Liver (tissue), 8 donors: ENCODE measurements at regions not wholly inside any gene's neighbourhood (a gene's known extent, or its start where the extent isn't known, plus 50 kb on each side); places are given as distances from the start of the nearest gene placed in this dataset.

Experiments used
- DNase-seq: peaks from one replicate; pipeline ENCODE4 v3.0.0-alpha.2; 2017; ENCODE audit warnings: low spot score
- H3K27ac ChIP-seq, 2 donors: one replicate each; pipeline ENCODE4 v1.7.0; 2013; ENCODE audit warnings: inconsistent platforms in 2 of 2, low read length in 2 of 2, control low read depth in 1 of 2, low read depth in 1 of 2, mild to moderate bottlenecking in 1 of 2
- H3K27me3 ChIP-seq, 4 donors: one replicate each; pipeline versions ENCODE4 v1.6.1 to v1.7.0; 2013; ENCODE audit warnings: low read length in 3 of 4, inconsistent platforms in 1 of 4, mild to moderate bottlenecking in 1 of 4, moderate library complexity in 1 of 4; ENCODE audit not compliant: control insufficient read depth in 4 of 4, insufficient read depth in 4 of 4
- H3K36me3 ChIP-seq, 4 donors: one replicate each; pipeline versions ENCODE4 v1.6.1 to v1.7.0; 2013; ENCODE audit warnings: low read length in 3 of 4, mild to moderate bottlenecking in 3 of 4, low read depth in 1 of 4, moderate library complexity in 1 of 4; ENCODE audit not compliant: control insufficient read depth in 4 of 4, insufficient read depth in 3 of 4
- H3K4me1 ChIP-seq, 4 donors: one replicate each; pipeline versions ENCODE4 v1.6.1 to v1.7.0; 2013; ENCODE audit warnings: low read length in 3 of 4, mild to moderate bottlenecking in 3 of 4, moderate library complexity in 1 of 4; ENCODE audit not compliant: control insufficient read depth in 4 of 4, insufficient read depth in 4 of 4
- H3K4me3 ChIP-seq, 3 donors: one replicate each; pipeline versions ENCODE4 v1.6.1 to v1.7.0; 2013; ENCODE audit warnings: low read length in 3 of 3, control low read depth in 1 of 3, low read depth in 1 of 3, mild to moderate bottlenecking in 1 of 3
- H3K9ac ChIP-seq, 2 donors: one replicate each; pipeline ENCODE4 v1.7.0; 2013; ENCODE audit warnings: low read length in 2 of 2, mild to moderate bottlenecking in 2 of 2, moderate library complexity in 2 of 2, control low read depth in 1 of 2, low read depth in 1 of 2
- H3K9me3 ChIP-seq, 4 donors: one replicate each; pipeline versions ENCODE4 v1.6.1 to v1.7.0; 2013; ENCODE audit warnings: low read length in 3 of 4; ENCODE audit not compliant: control insufficient read depth in 4 of 4
- EGR1 ChIP-seq, 2 donors: IDR thresholded peaks; 2 replicates each; pipeline ENCODE4 v1.6.1; 2016 to 2018; ENCODE audit warnings: antibody characterized with exemption in 2 of 2, low read depth in 2 of 2
- GABPA ChIP-seq, 2 donors: IDR thresholded peaks in 1 of 2; conservative IDR thresholded peaks in 1 of 2; 2 replicates each; pipeline ENCODE4 v1.6.1; 2016; ENCODE audit warnings: antibody characterized with exemption in 2 of 2, mild to moderate bottlenecking in 1 of 2, moderate library complexity in 1 of 2
- HNF4G ChIP-seq: IDR thresholded peaks from 2 replicates; pipeline ENCODE4 v1.6.1; 2016; ENCODE audit warnings: antibody characterized with exemption
- MAX ChIP-seq: IDR thresholded peaks from 2 replicates; pipeline ENCODE4 v1.6.1; 2016; ENCODE audit warnings: antibody characterized with exemption
- NR2F2 ChIP-seq: IDR thresholded peaks from 2 replicates; pipeline ENCODE4 v1.6.1; 2016; ENCODE audit warnings: antibody characterized with exemption
- RAD21 ChIP-seq, 2 donors: IDR thresholded peaks; 2 replicates each; pipeline ENCODE4 v1.6.1; 2016; ENCODE audit warnings: antibody characterized with exemption in 2 of 2, mild to moderate bottlenecking in 2 of 2
- RXRA ChIP-seq, 2 donors: IDR thresholded peaks; 2 replicates each; pipeline ENCODE4 v1.6.1; 2017 to 2018; ENCODE audit warnings: antibody characterized with exemption in 2 of 2, mild to moderate bottlenecking in 1 of 2
- SP1 ChIP-seq: IDR thresholded peaks from 2 replicates; pipeline ENCODE4 v1.6.1; 2018; ENCODE audit warnings: antibody characterized with exemption, mild to moderate bottlenecking
- TAF1 ChIP-seq: conservative IDR thresholded peaks from 2 replicates; pipeline ENCODE4 v1.6.1; 2016; ENCODE audit warnings: antibody characterized with exemption, mild to moderate bottlenecking
- YY1 ChIP-seq: IDR thresholded peaks from 2 replicates; pipeline ENCODE4 v1.6.1; 2016; ENCODE audit warnings: antibody characterized with exemption, mild to moderate bottlenecking
- ZBTB33 ChIP-seq: IDR thresholded peaks from 2 replicates; pipeline ENCODE4 v1.6.1; 2016; ENCODE audit warnings: antibody characterized with exemption
- WGBS: extraction: QIAGEN DNeasy Blood & Tissue Kit; methylation state at CpG from one replicate; pipeline ENCODE4 v1.1.7; 2013; 5-methylcytosine and 5-hydroxymethylcytosine counted together
- TF ChIP-seq, protein P1 (sequence below): IDR thresholded peaks from 2 replicates; pipeline ENCODE4 v1.6.1; 2016; ENCODE audit warnings: antibody characterized with exemption, mild to moderate bottlenecking
- TF ChIP-seq, protein P2 (sequence below): fragments of 150-350 bp; IDR thresholded peaks from 2 replicates; pipeline ENCODE4 v1.5.1; 2017; ENCODE audit warnings: improper control_type of control experiment, low read depth, low read length; ENCODE audit not compliant: missing input control
- donor health status: healthy.
- donor health status: healthy.
- donor health status: healthy.
- donor health status: healthy.
- donor health status: healthy.

GRCh38 chr2:146386096-146386495 is 1458.7 kb upstream of the ACVR2A start:
- TF ChIP-seq MAX (no peak), RXRA (IDR thresholded peaks at IDR 0.05) (no peak), SP1 (no peak), RAD21 (IDR thresholded peaks at IDR 0.05) (no peak), NR2F2 (no peak), GABPA (IDR thresholded peaks at IDR 0.05 in 1 of 2, conservative IDR thresholded peaks at IDR 0.05 in 1 of 2) (no peak)
- TF ChIP-seq, protein P1, sequence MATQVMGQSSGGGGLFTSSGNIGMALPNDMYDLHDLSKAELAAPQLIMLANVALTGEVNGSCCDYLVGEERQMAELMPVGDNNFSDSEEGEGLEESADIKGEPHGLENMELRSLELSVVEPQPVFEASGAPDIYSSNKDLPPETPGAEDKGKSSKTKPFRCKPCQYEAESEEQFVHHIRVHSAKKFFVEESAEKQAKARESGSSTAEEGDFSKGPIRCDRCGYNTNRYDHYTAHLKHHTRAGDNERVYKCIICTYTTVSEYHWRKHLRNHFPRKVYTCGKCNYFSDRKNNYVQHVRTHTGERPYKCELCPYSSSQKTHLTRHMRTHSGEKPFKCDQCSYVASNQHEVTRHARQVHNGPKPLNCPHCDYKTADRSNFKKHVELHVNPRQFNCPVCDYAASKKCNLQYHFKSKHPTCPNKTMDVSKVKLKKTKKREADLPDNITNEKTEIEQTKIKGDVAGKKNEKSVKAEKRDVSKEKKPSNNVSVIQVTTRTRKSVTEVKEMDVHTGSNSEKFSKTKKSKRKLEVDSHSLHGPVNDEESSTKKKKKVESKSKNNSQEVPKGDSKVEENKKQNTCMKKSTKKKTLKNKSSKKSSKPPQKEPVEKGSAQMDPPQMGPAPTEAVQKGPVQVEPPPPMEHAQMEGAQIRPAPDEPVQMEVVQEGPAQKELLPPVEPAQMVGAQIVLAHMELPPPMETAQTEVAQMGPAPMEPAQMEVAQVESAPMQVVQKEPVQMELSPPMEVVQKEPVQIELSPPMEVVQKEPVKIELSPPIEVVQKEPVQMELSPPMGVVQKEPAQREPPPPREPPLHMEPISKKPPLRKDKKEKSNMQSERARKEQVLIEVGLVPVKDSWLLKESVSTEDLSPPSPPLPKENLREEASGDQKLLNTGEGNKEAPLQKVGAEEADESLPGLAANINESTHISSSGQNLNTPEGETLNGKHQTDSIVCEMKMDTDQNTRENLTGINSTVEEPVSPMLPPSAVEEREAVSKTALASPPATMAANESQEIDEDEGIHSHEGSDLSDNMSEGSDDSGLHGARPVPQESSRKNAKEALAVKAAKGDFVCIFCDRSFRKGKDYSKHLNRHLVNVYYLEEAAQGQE: no peak
- no peak for DNase-seq
- WGBS: 73% methylated on average over 1 of the region's 1 CpG

DNA sequence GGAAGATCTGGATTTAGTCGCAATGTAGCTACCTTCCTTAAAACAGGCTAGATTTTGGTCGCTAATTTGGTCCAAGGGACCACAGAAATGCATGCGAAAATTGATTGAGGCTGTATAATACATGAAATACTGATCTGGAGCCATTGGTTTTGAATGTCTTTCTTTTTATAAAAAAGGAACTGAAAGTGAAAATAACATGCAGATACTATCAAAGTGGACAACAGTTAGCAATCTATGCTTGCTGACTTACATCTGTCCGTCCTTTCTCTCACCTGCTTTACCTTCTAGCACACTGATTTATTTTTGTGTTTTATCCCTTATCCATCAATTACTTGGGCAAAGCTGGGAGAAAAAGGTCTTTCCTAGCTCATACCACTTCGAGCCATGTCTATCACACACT is 1459.8 kb upstream of the ACVR2A start:
- DNase-seq: no peak
- no peak for TF ChIP-seq ZBTB33
- TF ChIP-seq, protein P2, sequence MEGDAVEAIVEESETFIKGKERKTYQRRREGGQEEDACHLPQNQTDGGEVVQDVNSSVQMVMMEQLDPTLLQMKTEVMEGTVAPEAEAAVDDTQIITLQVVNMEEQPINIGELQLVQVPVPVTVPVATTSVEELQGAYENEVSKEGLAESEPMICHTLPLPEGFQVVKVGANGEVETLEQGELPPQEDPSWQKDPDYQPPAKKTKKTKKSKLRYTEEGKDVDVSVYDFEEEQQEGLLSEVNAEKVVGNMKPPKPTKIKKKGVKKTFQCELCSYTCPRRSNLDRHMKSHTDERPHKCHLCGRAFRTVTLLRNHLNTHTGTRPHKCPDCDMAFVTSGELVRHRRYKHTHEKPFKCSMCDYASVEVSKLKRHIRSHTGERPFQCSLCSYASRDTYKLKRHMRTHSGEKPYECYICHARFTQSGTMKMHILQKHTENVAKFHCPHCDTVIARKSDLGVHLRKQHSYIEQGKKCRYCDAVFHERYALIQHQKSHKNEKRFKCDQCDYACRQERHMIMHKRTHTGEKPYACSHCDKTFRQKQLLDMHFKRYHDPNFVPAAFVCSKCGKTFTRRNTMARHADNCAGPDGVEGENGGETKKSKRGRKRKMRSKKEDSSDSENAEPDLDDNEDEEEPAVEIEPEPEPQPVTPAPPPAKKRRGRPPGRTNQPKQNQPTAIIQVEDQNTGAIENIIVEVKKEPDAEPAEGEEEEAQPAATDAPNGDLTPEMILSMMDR: no peak

More at GRCh38 chr2:146386096-146386495, 1458.7 kb upstream of the ACVR2A start:
- H3K4me3 ChIP-seq: no peak overlapping the region
- no peaks in the 10 kb centered on the region for H3K9me3 ChIP-seq
- no peak overlapping the region for H3K9ac ChIP-seq
- H3K27me3 ChIP-seq: no peaks in the 10 kb centered on the region
- H3K36me3 ChIP-seq: no peaks in the 10 kb centered on the region
- no peaks in the 10 kb centered on the region for H3K4me1 ChIP-seq
- no peak overlapping the region for H3K27ac ChIP-seq

DNA sequence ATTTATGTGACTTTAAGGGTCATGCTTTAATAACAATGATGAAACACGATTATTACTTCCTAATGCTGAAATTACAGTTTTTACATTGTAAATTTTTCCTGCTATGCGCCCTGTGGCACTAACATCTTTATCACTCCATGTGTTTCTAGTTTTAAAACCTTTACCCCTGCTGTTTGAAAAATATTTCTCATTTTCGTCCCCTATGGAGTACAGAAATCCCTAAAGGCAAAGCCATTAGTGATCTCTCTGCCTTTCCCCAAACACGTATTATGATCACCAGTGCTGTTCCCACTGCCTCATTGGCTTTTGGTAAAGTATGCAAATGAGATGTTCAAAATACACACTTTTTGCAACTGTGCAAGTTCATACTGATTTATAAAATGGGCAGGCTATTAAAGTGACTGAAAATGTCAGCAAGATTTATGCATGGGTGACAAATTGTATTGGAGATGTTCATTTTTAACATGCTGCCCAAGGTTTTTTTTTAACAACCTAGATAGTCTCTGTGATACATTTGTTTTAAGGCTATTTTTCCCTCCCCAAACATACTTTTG is 1468.2 kb upstream of the ACVR2A start:
- Histone ChIP-seq H3K9me3 (no peaks in the 10 kb centered on the region), H3K36me3 (no peaks in the 10 kb centered on the region), H3K27ac (no peak overlapping the region), H3K9ac (no peak overlapping the region), H3K4me1 (no peaks in the 10 kb centered on the region), H3K4me3 (no peak overlapping the region), H3K27me3 (no peaks in the 10 kb centered on the region)
- DNase-seq: no peak
- WGBS: 76% methylated on average over 4 of the region's 4 CpGs
- TF ChIP-seq HNF4G: no peak
- TF ChIP-seq, protein P1: no peak
- no peak for TF ChIP-seq EGR1 (IDR thresholded peaks at IDR 0.05; ENCODE audit: low read depth in 2 of 2)
- no peak for TF ChIP-seq NR2F2
- no peak for TF ChIP-seq YY1
- TF ChIP-seq, protein P2: no peak
- TF ChIP-seq TAF1: no peak
- TF ChIP-seq GABPA (IDR thresholded peaks at IDR 0.05 in 1 of 2, conservative IDR thresholded peaks at IDR 0.05 in 1 of 2): no peak

More for the DNA sequence above, 1459.8 kb upstream of the ACVR2A start:
- Histone ChIP-seq H3K9ac (no peak overlapping the region), H3K4me3 (no peak overlapping the region), H3K4me1 (no peaks in the 10 kb centered on the region), H3K27ac (no peak overlapping the region), H3K36me3 (no peaks in the 10 kb centered on the region), H3K27me3 (no peaks in the 10 kb centered on the region), H3K9me3 (no peaks in the 10 kb centered on the region)
- 78% methylated on average over 5 of the region's 5 CpGs for WGBS
